T-helper 22 cell (primary cell): ENCODE measurements at regions not wholly inside any gene's neighbourhood (a gene's known extent, or its start where the extent isn't known, plus 50 kb on each side); places are given as distances from the start of the nearest gene placed in this dataset.

ENCODE experiments used
- DNase-seq: peaks from one replicate; pipeline ENCODE4 v3.0.0-alpha.2; 2020; ENCODE audit warnings: low read depth

DNA sequence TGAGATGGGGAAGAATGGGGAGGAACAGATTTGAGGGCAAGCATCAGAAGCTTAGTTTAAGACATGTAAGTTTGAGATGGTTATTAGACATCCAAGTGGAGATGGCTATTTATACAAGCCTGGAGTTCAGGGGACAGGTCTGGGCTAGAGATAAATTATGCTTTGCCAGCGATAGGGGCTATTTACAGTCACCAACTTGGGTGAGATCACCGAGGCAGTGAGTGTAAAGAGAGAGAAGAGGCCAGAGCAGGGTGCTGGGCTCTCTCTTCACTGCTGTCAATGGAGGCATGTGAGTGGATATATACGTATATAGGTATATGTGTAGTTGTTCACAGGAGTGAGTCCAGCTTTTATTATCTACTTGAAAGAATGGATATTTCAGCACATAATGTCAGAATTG is 81.0 kb downstream of the QPCT start:
- no peak for DNase-seq

DNA sequence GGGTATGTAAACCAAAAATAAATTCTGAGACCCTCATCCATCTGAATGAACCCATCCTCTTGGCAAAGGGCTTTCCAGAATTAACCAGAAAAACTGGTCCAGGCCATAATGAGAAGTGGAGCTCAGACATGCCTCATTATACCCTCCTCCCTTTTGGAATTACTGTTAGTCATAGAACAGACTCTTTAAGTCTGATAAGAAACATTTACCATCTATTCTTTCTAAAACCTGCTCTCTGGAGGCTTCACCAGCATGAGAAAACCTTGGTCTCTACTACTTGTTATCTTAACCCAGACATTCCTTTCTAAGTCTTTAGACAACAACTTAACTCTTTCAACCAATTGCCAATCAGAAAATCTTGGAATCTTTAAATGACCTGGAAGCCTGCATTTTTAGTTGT is 82.8 kb downstream of the QPCT start:
- DNase-seq, result no peak

DNA sequence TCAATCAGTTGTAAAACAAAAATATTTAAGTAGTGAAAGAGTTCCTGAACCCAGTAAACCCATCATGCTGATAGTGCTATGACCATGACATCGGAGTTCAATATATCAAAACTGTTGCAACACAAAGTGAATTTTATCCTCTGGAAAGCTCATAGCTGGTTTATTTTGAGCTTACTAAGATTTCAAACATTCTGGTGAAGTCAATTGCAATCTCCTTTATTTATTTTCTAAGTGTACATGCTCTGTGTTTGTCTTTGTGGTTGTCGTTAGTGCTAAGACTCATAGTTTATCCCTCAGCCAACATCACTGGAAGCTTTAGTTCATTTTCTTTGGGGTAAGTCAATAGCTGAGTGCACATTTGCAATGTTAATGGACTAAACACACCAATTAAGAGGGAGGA is 91.9 kb downstream of the QPCT start:
- DNase-seq, result no peak

- no peak for DNase-seq
Observed at GRCh38 chr2:37439131-37439642, 94.8 kb downstream of the QPCT start.

- no peak for DNase-seq
Observed at GRCh38 chr2:37441055-37441454, 96.6 kb downstream of the QPCT start.

GRCh38 chr2:37443082-37443481 is 98.7 kb downstream of the QPCT start:
- DNase-seq, result no peak

DNA sequence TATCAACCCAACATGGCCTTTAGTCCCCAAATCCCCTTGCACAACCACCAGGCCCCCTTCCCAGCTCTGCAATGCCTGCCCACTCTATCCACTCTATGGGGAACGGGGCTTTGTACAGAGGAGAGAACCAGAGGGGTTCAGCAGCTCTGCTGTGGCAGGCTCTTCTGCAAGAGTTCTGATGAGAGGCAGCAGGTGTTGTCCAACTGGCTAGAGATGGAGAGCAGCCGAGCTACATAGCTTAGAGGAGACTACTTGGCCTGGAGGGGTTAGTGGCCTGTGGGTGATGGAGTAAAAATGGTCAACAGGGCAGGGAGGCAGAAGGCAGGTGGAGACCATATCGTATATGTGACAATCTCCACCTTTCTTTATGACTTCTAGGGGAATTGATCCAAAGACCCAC is 103.0 kb downstream of the QPCT start:
- no peak for DNase-seq

- no peak for DNase-seq
Observed at GRCh38 chr2:37448342-37449120, 104.1 kb downstream of the QPCT start.

DNA sequence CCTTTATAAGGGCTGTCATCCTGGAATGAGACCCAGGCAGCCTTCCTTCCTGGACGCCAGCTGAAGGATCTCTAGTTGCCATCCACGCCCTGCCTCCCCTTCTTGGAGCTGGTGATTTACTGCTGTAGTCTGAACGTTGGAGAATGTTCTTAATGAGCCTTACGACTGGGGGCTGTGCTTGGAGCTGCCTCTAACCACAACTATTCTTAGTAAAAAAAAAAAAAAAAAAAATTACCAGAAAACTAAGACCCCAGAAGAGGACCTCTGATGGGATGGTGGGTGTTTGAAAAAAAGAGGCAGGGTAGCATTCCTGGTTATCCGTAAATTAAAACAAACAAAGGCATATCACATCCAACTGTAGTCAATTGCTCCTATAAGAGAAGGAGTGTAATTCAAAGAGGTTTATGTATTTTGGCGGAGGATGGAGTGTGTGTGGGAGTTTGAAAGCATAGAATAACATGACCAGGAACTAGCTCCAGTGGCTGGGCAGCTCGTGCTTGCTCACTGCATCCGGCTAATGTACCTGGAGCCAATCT is 105.4 kb downstream of the QPCT start:
- no peak for DNase-seq

DNA sequence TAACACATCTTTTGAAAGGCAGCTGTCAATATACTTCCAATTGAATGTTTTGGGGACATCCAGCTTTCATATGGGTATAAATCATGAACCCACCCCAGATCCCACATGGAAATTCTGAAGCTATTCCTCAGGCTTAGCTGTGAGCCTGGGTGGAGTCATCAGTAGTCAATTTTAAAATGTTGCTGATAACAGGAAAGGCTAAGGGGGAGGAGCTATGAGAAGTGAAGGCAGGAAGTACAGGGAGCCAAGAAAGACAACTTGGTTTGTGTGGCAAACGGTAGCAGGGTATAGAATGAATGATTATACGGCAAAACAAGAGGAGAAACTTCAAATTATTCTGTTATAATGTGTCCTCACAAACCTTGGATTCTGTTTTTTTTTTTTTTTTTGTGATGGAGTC is 108.6 kb downstream of the QPCT start:
- DNase-seq, result no peak

GRCh38 chr2:37454851-37455762 is 110.7 kb downstream of the QPCT start:
- DNase-seq, result no peak

- DNase-seq, result peak; percentile 1
Observed at GRCh38 chr2:37456479-37456878, 112.0 kb downstream of the QPCT start.

DNA sequence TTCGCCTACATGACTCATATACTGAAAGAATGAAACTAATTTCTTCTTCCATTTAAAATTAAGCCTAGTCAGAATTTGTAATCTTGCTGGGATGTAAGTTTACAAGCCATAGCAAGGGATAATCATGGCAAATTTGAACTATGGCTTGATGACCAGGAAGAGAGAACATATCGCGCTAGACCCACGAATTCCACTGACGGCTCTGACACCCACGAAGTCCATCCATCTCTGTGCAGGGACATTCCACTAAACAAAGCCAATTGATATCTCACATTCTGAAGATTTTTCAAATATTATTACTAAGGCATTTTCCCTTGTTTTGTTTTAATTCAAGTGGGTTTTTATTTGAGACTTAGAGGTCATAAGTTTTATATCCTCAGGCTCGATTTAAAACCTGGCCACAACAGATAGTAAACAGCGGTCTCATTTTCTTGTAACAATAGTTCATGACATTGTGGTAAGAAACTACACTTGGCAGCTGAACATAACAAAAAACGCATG is 113.0 kb downstream of the QPCT start:
- no peak for DNase-seq

DNA sequence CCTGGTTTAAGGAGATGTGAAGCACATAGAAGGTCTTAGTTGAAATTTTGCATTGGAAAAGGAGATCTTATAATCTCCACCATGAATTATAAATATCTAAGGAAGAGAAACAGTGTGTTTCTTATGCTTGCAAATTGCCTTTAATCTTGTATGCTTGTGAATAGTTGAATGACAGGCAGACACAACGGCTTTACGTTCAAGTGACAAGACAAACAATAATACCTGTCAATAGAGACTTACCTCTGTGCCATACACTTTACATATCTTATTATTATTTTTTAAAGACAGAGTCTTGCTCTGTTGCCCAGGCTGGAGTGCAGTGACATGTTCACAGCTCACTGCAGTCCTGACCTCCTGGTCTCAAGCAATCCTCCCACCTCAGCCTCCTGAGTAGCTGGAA is 113.7 kb downstream of the QPCT start:
- DNase-seq, result no peak

DNA sequence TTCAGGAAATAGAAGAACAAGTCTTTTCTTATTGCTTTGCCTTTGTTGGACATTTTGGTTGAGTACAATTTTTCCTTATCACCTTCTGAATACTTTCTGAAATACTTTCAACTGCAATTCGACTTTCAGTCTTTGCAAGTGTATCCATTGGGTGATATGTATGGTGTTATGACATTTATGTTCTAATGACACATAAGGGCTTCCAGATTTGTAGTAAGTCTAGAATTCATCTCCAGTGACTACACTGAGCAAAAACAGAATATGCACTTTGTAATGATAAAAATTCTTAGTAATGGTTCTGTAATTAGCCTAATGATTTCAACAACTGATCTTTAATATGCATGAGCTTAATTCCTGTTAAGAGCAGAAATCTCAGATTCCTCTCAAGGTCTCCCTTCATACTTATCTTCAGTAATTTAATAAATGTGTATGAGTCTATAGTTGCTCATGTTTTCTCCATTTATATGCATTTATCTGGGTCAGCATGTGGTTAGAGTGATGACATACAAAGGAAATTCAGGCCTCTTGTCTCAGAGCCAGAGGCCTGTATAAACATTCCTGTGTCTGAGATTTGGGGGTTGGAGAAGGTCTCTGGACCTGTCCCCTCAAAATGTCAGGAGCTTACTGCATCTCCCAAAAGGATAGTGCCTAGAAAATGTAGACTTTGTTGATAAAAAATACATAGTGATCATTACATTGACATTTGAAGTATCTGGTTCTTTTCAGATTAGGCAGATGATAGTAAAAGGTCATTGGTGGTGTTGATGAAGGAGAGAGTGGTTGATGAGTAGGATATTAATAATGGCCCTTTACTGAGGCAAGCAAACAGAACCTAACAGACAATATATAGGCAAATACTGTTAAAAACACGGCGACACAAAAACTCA is 114.9 kb downstream of the QPCT start:
- DNase-seq, result no peak

- DNase-seq, result no peak
Observed at GRCh38 chr2:37460896-37461229, 116.4 kb downstream of the QPCT start.

- no peak for DNase-seq
Observed at GRCh38 chr2:37464067-37464466, 119.6 kb downstream of the QPCT start.

DNA sequence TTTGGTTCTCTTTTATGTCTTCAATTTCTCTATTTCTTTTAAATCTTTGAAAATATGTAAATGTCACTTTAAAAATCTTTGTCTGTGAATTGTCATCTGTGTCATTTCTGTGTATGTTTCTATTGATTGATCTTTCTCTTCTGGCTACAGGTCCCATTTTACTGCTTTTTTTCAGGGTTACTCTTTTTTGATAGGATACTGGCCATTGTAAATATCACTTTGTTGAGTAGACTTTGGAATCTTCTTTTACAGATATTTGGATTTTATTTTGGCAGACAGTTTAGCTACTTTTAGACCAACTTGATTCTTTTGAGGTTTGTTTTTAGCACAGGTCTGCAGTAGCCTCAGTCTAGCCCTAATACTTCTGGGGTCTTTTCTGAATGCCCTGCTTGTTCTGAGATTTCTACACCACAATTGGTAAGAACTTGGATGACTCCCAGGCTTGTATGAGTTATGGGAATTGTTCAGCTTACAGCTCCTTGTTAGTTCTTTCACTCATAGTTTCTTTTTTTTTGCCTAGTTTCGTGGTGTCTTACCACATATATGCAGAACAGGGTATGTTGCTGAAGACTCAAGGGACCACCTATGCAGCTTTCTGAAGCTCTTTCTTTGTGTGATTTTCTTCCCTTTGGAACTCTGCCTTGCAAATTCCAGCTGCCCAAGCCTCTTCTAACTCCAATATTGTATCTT is 122.2 kb downstream of the QPCT start:
- DNase-seq, result no peak

- DNase-seq, result no peak
Observed at GRCh38 chr2:37468170-37468569, 123.7 kb downstream of the QPCT start.

DNA sequence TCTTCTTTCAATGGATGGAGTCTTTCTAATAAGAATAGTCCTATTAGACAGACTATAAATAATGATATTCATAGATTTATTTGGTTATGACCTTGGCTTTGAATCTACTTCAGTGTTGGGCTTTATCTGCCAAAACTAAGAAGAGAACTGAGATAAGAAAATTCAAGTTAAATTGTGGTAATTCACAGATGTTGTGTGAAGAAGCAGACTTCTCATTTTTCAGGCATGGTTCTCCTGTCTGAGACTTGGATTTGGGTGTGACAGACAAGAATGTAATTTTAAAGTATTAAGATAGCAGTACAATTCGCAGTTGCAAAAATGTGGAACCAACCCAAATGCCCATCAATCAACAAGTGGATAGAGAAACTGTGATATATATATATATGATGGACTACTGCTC is 124.7 kb downstream of the QPCT start:
- DNase-seq, result no peak

DNA sequence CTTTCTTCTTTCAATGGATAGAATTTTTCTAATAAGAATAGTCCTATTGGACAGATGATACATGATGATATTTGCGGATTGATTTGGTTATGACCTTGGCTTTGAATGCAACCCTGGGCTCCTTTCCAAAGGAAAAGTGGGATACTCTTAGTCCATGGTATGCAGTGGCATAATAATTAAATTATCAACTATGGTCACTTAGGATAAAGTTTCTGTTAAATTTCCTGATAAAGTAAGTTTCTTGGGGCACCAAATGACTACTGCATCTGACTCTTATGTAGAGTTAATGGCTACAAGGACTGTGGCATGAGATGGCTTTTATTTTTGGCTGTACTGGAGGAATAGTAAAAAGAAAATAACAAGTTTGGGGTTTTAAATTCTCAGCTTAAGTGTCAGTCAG is 126.7 kb downstream of the QPCT start:
- no peak for DNase-seq
